ENCODE measurements at regions not wholly inside any gene's neighbourhood (a gene's known extent, or its start where the extent isn't known, plus 50 kb on each side); places are given as distances from the start of the nearest gene placed in this dataset.

DNA sequence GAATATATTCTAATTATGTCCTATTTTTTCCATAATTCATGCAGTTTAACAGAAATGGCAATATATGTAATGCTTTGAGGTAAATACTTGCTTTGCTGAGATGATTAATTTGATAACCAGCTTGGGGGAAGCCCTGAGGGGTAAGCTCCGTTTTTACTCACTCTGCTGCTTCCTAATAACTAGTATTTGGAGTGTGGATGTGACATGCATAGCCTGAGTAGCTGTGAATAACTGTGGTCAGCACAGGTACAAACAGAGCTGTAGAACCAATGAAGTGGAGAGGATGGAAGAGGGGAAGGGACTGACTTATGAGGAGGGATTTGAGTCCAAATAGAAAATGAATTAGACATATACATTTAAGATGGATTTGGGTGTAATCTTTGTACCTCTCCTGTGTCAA lies 1495.5 kb upstream of the DDX18 start:
- TF ChIP-seq POLR2A (IDR thresholded peaks at IDR 0.05) = no peak
- TF ChIP-seq, protein P1, sequence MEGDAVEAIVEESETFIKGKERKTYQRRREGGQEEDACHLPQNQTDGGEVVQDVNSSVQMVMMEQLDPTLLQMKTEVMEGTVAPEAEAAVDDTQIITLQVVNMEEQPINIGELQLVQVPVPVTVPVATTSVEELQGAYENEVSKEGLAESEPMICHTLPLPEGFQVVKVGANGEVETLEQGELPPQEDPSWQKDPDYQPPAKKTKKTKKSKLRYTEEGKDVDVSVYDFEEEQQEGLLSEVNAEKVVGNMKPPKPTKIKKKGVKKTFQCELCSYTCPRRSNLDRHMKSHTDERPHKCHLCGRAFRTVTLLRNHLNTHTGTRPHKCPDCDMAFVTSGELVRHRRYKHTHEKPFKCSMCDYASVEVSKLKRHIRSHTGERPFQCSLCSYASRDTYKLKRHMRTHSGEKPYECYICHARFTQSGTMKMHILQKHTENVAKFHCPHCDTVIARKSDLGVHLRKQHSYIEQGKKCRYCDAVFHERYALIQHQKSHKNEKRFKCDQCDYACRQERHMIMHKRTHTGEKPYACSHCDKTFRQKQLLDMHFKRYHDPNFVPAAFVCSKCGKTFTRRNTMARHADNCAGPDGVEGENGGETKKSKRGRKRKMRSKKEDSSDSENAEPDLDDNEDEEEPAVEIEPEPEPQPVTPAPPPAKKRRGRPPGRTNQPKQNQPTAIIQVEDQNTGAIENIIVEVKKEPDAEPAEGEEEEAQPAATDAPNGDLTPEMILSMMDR (IDR thresholded peaks at IDR 0.05 in 4 of 5, conservative IDR thresholded peaks at IDR 0.05 in 1 of 5) = no peak
